GM18951 (cell line): ENCODE measurements at regions not wholly inside any gene's neighbourhood (a gene's known extent, or its start where the extent isn't known, plus 50 kb on each side); places are given as distances from the start of the nearest gene placed in this dataset.
"Not testable (repeated sequence)": the region's sequence is repeated elsewhere in the genome, so short reads cannot be mapped to it uniquely, and the experiment has no call there.

ENCODE experiments used
- POLR2A ChIP-seq: IDR thresholded peaks from 4 replicates; pipeline ENCODE4 v1.6.1; 2011; ENCODE audit warnings: mild to moderate bottlenecking; ENCODE audit not compliant: insufficient read length, insufficient read depth; ENCODE audit errors: extremely low read depth
- in situ Hi-C: fragments of 300-500 bp; cut with MboI; formaldehyde crosslinking; loops from one replicate; pipeline ENCODE4 v1.12.0; 2022; ENCODE audit warnings: low sequenced_read_pairs, mixed read lengths, inconsistent platforms; ENCODE audit not compliant: unreplicated experiment

DNA sequence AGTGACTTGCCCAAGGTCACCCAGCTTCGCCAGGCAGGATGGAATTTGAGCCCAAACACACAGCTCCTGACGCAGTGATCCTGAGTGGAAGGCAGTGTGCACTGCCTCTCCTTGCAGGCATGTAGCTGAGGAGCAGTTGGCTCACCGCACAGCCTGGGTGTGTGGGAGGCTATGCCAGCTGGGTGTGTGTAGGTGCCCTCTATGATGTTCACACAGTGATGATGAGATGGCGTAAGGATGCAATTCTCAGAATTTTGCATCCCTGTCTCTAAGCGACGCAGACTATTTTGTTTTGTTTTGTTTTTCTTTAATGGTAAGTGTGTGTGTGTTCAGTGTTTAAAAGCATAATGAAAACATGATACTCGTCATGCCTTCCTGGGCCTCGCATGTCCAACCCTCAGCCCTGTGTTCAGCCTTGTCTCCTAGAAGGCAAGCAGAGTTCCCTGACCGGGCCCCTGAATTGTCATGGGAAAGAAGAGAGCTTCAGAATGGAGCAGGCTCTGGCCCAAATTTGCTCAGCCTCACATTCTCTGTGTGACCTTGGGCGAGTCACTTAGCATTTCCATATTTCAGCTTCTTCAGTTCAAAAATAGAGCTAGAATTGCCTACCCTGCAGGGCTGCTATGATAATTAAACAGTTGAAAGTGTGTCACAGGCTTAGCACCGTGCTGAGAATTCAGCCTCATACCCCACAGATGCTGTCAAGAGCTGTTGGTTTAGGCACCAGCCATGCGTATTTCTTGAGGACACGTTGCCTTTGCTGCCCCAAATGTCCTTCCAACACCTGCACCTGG, 603.6 kb upstream of the RAB6C start:
- in situ Hi-C loops: no loop called here
- TF ChIP-seq POLR2A: no peak

DNA sequence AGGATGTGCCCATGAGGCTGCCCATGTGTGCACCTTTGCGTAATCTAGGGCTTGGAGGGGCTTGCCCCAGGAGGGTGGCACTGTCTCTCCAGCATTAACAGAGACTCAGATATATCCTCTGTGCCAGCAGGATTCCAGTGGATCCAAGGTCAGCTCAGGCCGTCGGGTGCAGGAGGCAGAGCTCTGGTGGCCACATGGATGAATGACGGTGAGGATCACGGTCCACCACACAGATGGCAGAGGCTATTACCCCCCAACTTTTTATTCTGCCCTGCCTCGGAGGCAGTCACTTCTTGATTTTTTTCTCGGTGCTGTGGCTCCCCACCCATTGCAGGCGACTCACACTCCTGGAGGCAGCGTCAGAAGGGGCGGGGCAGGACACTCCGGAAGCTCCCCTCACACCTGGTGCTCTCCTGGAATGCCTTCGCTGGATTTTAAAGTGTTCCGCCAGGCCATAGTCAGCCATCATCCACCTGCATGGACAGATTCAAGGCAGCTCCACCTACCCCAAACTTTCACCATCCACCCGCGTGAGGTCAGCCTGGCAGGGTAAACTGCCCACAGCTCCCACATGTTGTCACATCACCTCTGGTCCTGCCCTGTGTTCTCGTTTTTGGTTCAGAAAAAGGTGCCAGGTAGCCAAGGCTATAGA, 602.9 kb upstream of the RAB6C start:
- no peak for TF ChIP-seq POLR2A

DNA sequence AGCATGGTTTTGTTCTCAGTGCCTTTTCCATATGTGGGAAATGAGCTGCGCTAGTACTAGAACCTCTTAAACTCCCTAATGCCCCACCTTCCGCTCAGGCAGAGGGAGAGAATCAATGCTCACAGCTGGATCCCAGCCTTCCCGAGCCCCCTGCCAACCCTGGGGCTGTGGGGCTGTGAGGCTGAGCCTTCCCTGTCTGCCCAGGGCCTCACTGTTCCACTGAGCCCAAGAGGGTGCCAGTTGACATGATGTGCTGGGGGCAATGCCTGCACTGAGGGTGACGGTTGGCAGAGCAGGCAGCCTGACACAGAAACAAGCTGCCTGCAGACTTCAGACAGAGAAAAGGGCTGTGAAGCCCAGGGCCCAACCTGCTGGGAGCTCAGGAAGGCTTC, 602.4 kb upstream of the RAB6C start:
- in situ Hi-C loops: no loop called here
- TF ChIP-seq POLR2A: no peak

More for the DNA sequence above, 602.9 kb upstream of the RAB6C start:
- in situ Hi-C loops: no loop called here

DNA sequence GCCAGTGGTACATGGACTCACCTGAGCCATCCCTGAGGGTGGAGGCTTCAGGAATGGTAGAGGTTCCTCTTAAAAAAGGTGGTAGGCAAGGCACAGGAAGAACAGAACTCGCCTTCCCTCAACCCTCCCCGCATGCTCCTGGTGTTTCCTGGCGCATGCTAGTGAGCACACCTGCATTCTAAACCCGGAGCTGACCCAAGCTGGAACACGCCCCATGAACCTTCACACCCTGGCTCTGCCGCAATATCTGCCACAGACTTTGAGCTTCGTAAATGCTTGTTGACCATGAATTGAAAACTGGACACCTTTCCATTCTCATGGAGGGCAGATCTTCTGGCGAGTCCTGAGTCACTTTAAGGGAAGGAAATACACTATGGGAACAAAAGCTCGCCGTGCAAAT, 601.3 kb upstream of the RAB6C start:
- TF ChIP-seq POLR2A: no peak
- in situ Hi-C loops: no loop called here

DNA sequence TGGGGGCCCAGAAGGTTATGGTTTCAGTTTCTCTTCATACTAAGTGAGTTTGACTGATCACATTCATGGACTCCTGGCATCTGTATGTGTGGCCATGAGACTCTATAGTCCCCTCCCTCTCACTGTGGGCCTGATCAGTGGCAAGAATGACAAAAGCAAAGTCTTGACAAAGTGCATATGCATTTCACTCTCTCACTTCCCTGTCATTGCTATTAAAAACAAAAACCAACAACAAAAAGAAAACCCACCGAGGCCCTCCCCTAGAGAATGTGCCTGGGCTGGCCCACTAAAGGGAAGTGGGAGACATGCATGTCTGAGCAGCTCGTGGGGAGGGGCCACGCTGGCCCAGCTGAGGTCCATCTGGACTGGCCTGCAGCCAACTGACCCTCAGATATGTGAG, 600.1 kb upstream of the RAB6C start:
- in situ Hi-C loops: no loop called here
- no peak for TF ChIP-seq POLR2A

DNA sequence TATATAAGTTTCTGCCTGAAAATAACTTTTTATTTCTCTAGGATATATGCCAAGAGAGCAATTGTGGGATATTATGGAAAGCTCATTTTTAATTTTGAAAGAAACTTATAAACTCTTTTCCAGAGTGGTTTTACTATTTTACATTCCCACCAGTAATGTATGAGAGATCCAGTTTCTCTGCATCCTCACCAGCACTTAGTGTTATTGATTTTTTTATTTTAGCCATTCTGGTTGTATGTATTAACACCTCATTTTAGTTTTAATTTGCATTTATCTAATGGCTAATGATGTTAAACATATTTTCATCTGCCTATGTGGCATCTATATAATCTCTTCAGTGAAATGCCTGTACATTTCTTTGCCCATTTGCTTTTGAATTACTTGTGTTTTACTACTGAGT, 597.7 kb upstream of the RAB6C start:
- TF ChIP-seq POLR2A: no peak

DNA sequence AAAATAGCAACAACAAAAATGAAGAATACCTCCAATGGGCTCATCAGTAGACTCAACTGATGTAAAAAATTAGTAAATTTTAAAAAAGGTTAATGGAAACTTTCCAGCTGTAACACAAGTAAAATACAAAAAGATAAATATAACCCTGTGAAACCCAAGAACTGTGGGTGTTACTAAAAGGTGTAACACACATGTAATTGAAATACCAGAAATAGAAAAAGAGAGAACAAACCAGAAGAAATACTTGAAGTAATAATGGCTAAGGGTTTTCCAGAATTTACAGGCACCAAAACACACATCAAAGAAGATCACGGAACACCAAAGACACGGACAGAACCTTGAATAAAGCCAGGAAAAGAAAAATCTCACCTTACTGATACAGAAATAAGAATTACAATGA, 590.6 kb upstream of the RAB6C start:
- no peak for TF ChIP-seq POLR2A
- in situ Hi-C loops: no loop called here

More for the DNA sequence above, 597.7 kb upstream of the RAB6C start:
- in situ Hi-C loops: no loop called here

DNA sequence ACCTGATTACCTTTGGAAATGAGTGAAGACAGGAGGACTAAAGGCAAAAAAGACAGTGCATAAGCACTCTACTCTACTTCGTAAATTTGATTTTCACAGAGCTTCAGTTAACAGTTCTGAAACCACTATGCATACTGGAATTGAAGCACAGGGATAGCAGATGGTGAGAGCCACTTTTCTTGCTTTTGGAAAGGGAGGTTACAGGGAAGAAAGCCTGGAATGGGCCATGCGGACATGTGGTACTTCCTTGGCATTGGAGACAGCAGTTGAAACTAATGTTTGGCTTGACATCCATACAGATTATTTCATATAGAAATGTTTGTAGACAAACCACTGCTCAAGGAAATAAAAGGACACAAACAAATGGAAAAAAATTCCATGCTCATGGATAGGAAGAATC, 585.6 kb upstream of the RAB6C start:
- TF ChIP-seq POLR2A: no peak
- in situ Hi-C loops: no loop called here

DNA sequence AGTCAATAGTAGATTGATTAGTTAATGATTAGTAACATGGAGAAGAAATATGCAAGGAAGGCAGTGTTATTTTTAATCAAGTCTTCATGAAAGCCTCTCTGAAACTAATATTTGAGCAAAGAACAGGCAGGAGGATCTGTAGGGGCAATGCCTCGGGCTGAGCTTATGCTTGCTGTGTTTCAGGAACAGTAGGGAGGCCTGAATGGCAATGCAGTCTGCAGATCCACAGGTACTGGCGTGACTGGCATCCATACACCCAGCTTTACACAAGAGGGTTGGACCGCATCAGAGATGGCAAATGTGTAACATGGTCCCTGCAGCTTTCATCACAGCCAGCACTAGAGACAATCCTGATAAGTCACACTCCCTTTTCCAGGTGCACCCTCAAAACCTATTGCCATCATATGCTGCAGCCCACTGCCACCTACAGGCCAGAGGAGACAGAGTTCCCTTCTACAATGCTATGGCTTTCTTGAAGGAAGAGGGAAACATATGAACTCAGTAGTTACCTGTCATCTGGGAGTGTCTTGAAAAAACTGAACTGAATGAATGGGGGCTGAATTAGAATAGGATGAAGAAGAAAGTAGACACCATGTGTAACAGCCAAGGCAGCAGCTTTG, 582.4 kb upstream of the RAB6C start:
- in situ Hi-C loops: no loop called here
- TF ChIP-seq POLR2A: no peak

DNA sequence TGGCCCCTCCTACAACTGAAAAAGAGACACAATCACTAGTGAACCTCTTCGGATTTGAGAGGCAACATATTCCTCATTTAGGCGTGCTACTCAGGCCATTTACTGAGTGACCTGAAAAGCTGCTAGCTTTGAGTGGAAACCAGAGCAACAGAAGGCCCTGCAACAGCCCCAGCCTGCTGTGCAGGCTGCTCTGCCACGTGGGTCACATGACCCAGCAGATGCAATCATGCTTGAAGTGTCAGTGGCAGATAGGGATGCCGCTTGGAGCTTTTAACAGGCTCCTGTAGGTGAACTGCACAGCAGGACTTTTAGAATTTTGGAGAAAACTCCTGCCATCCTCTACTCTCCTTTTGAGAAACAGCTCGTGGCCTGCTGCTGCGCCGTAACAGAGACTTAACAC, 578.6 kb upstream of the RAB6C start:
- in situ Hi-C loops: no loop called here

DNA sequence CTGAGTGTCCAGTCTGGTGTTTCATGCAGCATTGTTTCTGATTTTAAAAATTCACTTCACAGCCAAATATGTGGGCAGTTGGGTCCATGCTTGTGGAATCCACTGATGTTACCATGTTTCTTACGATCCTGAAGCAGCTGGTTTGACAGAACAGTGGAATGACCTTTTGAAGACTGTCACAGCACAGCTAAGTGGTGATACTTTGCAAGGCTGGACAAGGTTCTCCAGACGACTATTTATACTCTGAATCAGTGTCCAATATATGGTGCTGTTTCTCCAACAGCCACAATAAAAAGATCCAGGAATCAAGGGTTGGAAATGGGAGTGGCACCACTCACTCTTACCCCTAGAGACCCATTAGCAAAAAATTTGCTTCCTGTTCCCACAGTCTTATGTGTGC, 577.4 kb upstream of the RAB6C start:
- in situ Hi-C loops: no loop called here
- TF ChIP-seq POLR2A: no peak

More for the DNA sequence above, 578.6 kb upstream of the RAB6C start:
- no peak for TF ChIP-seq POLR2A

DNA sequence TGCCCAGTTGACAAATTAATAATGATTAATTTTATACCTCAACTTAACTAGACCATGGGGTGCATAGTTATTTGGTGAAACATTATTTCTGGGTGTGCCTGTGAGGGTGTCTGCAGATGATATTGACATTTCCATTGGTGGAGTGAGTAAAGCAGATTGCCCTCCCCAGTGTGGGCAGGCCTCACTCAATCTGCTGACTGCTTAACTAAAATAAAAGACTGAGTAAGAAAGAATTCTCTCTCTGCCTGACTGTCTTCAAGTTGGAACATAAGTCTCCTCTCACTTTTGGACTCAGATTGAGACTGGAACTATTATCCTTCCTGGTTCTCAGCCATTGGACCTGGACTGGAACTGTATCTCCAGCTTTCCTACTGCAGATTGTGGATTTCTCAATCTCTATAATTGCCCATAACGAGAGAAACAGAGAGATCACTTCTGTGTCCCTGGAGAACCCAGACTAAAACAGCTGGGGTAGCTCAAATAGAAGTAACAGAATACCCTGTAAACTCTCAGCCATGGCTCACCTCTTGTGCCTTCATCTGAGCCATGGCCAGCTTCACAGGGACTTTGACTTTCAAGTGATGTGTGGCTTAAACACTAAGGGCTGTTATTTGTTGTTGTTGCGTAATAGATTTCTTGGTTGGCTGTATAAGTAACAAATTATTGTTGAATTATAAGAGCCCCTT, 575.3 kb upstream of the RAB6C start:
- in situ Hi-C loops: no loop called here
- TF ChIP-seq POLR2A: no peak

DNA sequence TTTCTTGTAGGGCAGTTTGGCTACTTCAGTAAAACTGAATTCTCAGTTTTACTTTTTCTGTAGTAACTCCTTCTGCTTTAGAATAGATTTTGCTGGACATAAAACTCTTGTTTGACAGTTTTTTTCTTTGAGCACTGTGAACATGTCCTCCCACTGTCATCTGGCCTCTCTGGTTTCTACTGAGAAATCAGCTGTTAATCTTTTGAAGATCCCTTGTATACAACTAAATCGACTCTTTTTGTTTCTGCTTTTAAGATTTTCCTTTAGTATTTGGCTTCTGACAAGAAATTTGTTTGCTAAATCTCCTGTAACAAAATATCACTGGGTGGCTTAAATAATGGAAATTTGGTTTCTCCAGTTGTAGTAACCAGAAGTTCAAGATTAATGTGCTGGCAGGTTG, 570.9 kb upstream of the RAB6C start:
- no peak for TF ChIP-seq POLR2A
- in situ Hi-C loops: no loop called here

DNA sequence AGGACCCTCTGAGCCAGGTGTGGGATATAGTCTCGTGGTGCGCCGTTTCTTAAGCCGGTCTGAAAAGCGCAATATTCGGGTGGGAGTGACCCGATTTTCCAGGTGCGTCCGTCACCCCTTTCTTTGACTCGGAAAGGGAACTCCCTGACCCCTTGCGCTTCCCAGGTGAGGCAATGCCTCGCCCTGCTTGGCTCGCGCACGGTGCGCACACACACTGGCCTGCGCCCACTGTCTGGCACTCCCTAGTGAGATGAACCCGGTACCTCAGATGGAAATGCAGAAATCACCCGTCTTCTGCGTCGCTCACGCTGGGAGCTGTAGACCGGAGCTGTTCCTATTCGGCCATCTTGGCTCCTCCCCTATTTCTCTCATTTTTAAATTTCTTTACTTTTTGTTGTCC, 562.4 kb upstream of the RAB6C start:
- in situ Hi-C loops: not testable (repeated sequence)
